ENCODE measurements at regions not wholly inside any gene's neighbourhood (a gene's known extent, or its start where the extent isn't known, plus 50 kb on each side); places are given as distances from the start of the nearest gene placed in this dataset.

DNA sequence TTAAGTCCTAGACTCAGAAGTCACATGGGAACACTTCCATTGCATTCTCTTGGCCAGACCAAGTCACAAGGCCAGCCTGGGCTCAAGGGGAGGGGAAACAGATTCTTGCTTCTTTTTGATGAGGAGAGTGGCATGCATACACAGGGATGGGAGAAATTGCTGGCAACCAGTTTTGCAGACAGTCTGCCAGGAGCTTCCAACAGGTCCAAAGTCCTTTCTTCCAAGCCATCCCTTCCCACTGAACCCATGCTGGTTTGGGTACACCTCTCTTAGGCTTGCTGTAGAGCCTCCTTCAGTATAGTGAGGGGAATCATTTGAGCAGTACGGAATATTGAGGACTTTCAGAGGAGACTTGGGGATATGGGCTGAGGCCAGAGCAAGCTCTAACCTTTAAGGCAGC is 267.8 kb downstream of the BCOR start:
- Histone ChIP-seq H3K4me2 (ENCODE audit: insufficient read depth, insufficient read length, low read length) (no peak overlapping the region), H3K4me1 (ENCODE audit: insufficient read depth, low read length) (peaks cover 3% of the 10 kb centered on the region; the same call in 1 of the 2 replicates), H3K27ac (ENCODE audit: insufficient read length, low read depth, low read length) (no peak overlapping the region), H4K20me1 (ENCODE audit: control insufficient read depth, insufficient read depth, insufficient read length) (no peaks in the 10 kb centered on the region), H4K91ac (ENCODE audit: insufficient read length, low read depth, low read length) (no peak overlapping the region), H3K23ac (ENCODE audit: insufficient read length, low read depth, low read length) (no peak overlapping the region), H2BK20ac (ENCODE audit: low read depth, low read length, poor library complexity, severe bottlenecking) (no peak overlapping the region), H3K18ac (ENCODE audit: insufficient read length, low read depth, low read length) (no peak overlapping the region), H3K23me2 (ENCODE audit: insufficient read length, low read depth, low read length, poor library complexity, severe bottlenecking) (no peaks in the 10 kb centered on the region), H2BK5ac (ENCODE audit: insufficient read length, low read length) (no peak overlapping the region), H2BK15ac (ENCODE audit: low read depth, low read length) (no peak overlapping the region), H3K9me3 (ENCODE audit: control insufficient read depth, low read depth, low read length) (no peaks in the 10 kb centered on the region), H3T11ph (ENCODE audit: low read length) (no peak overlapping the region), H4K8ac (replicated peaks; ENCODE audit: insufficient read length, low read depth, low read length) (no peak overlapping the region), H3K79me1 (ENCODE audit: insufficient read depth, low read depth, low read length, poor library complexity, severe bottlenecking) (no peaks in the 10 kb centered on the region), H2BK120ac (ENCODE audit: low read depth, low read length, poor library complexity, severe bottlenecking) (no peak overlapping the region), H3K9ac (ENCODE audit: extremely low read depth, insufficient read length, low read length) (no peak overlapping the region), H4K5ac (ENCODE audit: insufficient read length, low read depth, low read length) (no peak overlapping the region), H2BK12ac (ENCODE audit: insufficient read length, low read depth, low read length) (no peak overlapping the region), H2AFZ (ENCODE audit: low read length) (no peak overlapping the region), H3K56ac (ENCODE audit: insufficient read length, low read depth, low read length) (no peak overlapping the region), H3K4ac (ENCODE audit: low read depth, low read length) (no peak overlapping the region), H3K79me2 (ENCODE audit: insufficient read depth, low read length) (no peaks in the 10 kb centered on the region), H3K14ac (ENCODE audit: insufficient read depth, low read length) (no peak overlapping the region), H3K27me3 (ENCODE audit: insufficient read depth, low read length) (no peaks in the 10 kb centered on the region; the same call in 1 of the 2 replicates), H2AK5ac (ENCODE audit: insufficient read length, low read length) (no peak overlapping the region)
- Mint-ChIP-seq H3K4me1 (peaks cover 5 to 14% of the 10 kb centered on the region in 2 experiments), H3K4me3 (no peak overlapping the region), H3K9me3 (peaks cover 55 to 82% of the 10 kb centered on the region in 2 experiments), H3K36me3 (ENCODE audit: insufficient read depth in 1 of 3, low read depth in 3 of 3) (peaks cover 0 to 5% (median 2%) of the 10 kb centered on the region in 3 experiments; a peak in 5 of 7 replicates), H3K27ac (no peak overlapping the region), H3K27me3 (ENCODE audit: low read depth) (peaks cover 8% of the 10 kb centered on the region)
- TF ChIP-seq, protein P1, sequence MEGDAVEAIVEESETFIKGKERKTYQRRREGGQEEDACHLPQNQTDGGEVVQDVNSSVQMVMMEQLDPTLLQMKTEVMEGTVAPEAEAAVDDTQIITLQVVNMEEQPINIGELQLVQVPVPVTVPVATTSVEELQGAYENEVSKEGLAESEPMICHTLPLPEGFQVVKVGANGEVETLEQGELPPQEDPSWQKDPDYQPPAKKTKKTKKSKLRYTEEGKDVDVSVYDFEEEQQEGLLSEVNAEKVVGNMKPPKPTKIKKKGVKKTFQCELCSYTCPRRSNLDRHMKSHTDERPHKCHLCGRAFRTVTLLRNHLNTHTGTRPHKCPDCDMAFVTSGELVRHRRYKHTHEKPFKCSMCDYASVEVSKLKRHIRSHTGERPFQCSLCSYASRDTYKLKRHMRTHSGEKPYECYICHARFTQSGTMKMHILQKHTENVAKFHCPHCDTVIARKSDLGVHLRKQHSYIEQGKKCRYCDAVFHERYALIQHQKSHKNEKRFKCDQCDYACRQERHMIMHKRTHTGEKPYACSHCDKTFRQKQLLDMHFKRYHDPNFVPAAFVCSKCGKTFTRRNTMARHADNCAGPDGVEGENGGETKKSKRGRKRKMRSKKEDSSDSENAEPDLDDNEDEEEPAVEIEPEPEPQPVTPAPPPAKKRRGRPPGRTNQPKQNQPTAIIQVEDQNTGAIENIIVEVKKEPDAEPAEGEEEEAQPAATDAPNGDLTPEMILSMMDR (conservative IDR thresholded peaks at IDR 0.05) = no peak
- no CpG with 5 or more reads among the region's 1 CpG for WGBS (ENCODE audit: extremely low coverage, insufficient read length, low lambda C conversion rate)
- no peak for DNase-seq

All from H9 (cell line).